Stomach (tissue), 8 donors: ENCODE measurements at regions not wholly inside any gene's neighbourhood (a gene's known extent, or its start where the extent isn't known, plus 50 kb on each side); places are given as distances from the start of the nearest gene placed in this dataset.
"Not testable (repeated sequence)": the region's sequence is repeated elsewhere in the genome, so short reads cannot be mapped to it uniquely, and the experiment has no call there.

Source experiments
- DNase-seq, 2 donors: peaks; one replicate each; pipeline versions ENCODE4 v3.0.0 to v3.0.0-alpha.2; 2013 to 2019
- H3K27ac ChIP-seq, 5 donors: fragments of 200-600 bp in 4 of 5; sonication (generic) in 4 of 5; one replicate each; pipeline ENCODE4 v1.5.1; 2013 to 2019; ENCODE audit warnings: mild to moderate bottlenecking in 1 of 5, moderate library complexity in 1 of 5
- H3K27me3 ChIP-seq, 3 donors: fragments of 200-600 bp; sonication (generic); one replicate each; pipeline ENCODE4 v1.5.1; 2017 to 2019; ENCODE audit warnings: mixed run types in 1 of 3
- H3K36me3 ChIP-seq, 4 donors: fragments of 200-600 bp; sonication (generic); 1 replicate in 3 of 4; 2 replicates in 1 of 4; pipeline ENCODE4 v1.5.1; 2016 to 2019
- H3K4me1 ChIP-seq, 4 donors: fragments of 200-600 bp; sonication (generic); one replicate each; pipeline ENCODE4 v1.5.1; 2016 to 2019
- H3K4me3 ChIP-seq, 4 donors: fragments of 200-600 bp; sonication (generic) in 3 of 4; one replicate each; pipeline ENCODE4 v1.5.1; 2016 to 2019; ENCODE audit warnings: mild to moderate bottlenecking in 1 of 4
- H3K9me3 ChIP-seq, 4 donors: fragments of 200-600 bp; sonication (generic); one replicate each; pipeline ENCODE4 v1.5.1; 2016 to 2019
- CTCF ChIP-seq, 7 experiments: fragments of 450-650 bp in 4 of 7; fragments of 200-600 bp in 3 of 7; sonication (generic) in 3 of 7; IDR thresholded peaks; one replicate each; pipeline ENCODE4 v1.5.1; 2016 to 2019; ENCODE audit warnings: antibody characterized with exemption in 7 of 7, control low read depth in 2 of 7, mild to moderate bottlenecking in 1 of 7
- EP300 ChIP-seq: sonication (generic); formaldehyde crosslinking; IDR thresholded peaks from one replicate; pipeline ENCODE4 v1.6.1; 2017; ENCODE audit warnings: antibody characterized with exemption
- POLR2A ChIP-seq, 4 donors: fragments of 450-650 bp; IDR thresholded peaks; one replicate each; pipeline ENCODE4 v1.6.1; 2016; ENCODE audit warnings: antibody characterized with exemption in 4 of 4, control low read depth in 2 of 4, mild to moderate bottlenecking in 1 of 4, moderate library complexity in 1 of 4
- POLR2AphosphoS5 ChIP-seq, 3 donors: sonication (generic); formaldehyde crosslinking; IDR thresholded peaks; one replicate each; pipeline ENCODE4 v1.6.1; 2016; ENCODE audit warnings: antibody characterized with exemption in 3 of 3
- WGBS, 5 donors: extraction: QIAGEN DNeasy Blood & Tissue Kit in 3 of 5; methylation state at CpG; one replicate each; pipeline versions ENCODE4 v1.1.5 to v1.1.7; 2013 to 2018; 5-methylcytosine and 5-hydroxymethylcytosine counted together
- intact Hi-C: fragments of 100-400 bp; cut with DNase I; formaldehyde crosslinking; loops from one replicate; pipeline ENCODE4 v1.15.1; 2023; ENCODE audit warnings: low total_unique reads
- donor health status: healthy with polysubstance abuse.
- donor health status: Bipolar disorder and iron deficiency.
- donor health status: healthy.

DNA sequence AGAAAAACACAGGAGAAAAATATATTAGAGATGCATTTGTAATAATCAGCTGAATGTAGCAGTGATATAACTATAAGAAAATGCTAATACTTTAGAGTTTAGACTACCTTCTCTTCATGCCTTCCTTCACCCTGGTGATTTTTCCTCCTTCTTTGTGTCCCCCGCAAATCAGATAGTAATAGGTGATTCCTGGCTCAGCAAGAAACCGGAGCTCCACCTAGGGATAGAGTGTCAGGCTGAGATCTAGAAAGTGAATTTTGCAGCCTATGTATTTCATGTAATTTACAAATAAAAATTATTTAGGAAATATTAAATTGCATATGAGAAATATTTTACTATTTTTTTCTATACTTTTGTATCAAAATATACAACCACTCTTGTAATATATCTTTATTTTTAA lies 109.8 kb upstream of the ST8SIA4 start:
- WGBS, 5 donors, result 46 to 63% (median 54%) methylated on average over 2 of the region's 2 CpGs
- TF ChIP-seq POLR2AphosphoS5 (IDR thresholded peaks at IDR 0.05) (no peak), EP300 (no peak), POLR2A (IDR thresholded peaks at IDR 0.05) (no peak)
- H3K4me1 ChIP-seq, result no peaks in the 10 kb centered on the region
- H3K27ac ChIP-seq, result no peak overlapping the region
- no peaks in the 10 kb centered on the region for H3K27me3 ChIP-seq
- intact Hi-C loops, result no loop called here
- no peaks in the 10 kb centered on the region for H3K9me3 ChIP-seq
- DNase-seq, result no peak
- no peaks in the 10 kb centered on the region for H3K36me3 ChIP-seq
- no peak overlapping the region for H3K4me3 ChIP-seq

DNA sequence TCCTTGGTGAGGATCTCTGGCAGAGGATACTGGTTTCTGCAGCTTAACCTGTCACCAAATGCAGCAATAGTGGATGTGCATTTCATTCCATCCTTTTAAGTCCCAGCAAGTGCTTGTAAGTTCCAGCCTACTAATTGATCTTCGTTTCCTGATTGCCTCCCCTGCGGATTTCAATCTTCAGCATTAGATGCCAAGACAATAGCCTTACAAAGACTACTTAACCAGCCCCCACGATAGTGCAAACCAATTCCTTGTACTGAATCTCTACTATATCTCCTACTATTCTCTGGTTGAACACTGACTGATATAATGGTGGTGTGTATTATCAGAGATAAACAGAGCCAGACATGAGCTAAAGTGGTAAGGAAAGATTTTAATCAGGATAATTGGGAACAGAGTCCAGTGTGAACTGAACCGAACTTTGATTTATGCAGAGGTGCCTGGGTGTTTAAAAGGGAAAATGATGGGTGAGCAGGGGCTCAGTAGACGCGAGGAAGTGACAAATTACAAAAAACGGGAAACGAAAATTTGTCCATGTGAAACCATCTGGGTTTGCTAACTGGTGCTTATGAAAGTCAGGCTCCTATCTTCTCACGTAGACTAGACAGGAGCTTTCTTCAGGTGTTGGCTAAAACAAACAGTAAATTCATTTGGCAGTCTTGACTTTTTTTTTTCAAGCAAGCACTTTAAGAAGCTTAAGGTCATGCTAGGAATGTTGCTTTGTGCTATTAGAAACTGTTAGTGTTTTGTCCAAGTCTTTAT lies 106.9 kb upstream of the ST8SIA4 start:
- 27 to 45% (median 34%) methylated on average over 9 of the region's 9 CpGs for WGBS, 5 donors
- intact Hi-C loops, result no loop called here
- no peak for DNase-seq
- no peak for TF ChIP-seq POLR2A (IDR thresholded peaks at IDR 0.05)
- TF ChIP-seq POLR2AphosphoS5 (IDR thresholded peaks at IDR 0.05), result no peak
- no peak for TF ChIP-seq EP300
- no peak for TF ChIP-seq CTCF (IDR thresholded peaks at IDR 0.05)
- H3K4me1 ChIP-seq, result no peaks in the 10 kb centered on the region
- H3K27me3 ChIP-seq, result no peaks in the 10 kb centered on the region
- H3K27ac ChIP-seq, result no peak overlapping the region
- H3K36me3 ChIP-seq, result no peaks in the 10 kb centered on the region
- no peaks in the 10 kb centered on the region for H3K9me3 ChIP-seq
- no peak overlapping the region for H3K4me3 ChIP-seq

- Histone ChIP-seq H3K4me3 (no peak overlapping the region), H3K36me3 (no peaks in the 10 kb centered on the region), H3K27me3 (no peaks in the 10 kb centered on the region), H3K4me1 (no peaks in the 10 kb centered on the region), H3K27ac (no peak overlapping the region), H3K9me3 (peaks cover 0 to 9% (median 6%) of the 10 kb centered on the region in 4 donors)
- 87 to 93% (median 89%) methylated on average over 1 of the region's 1 CpG for WGBS, 5 donors
- TF ChIP-seq EP300 (no peak), CTCF (IDR thresholded peaks at IDR 0.05) (no peak), POLR2AphosphoS5 (IDR thresholded peaks at IDR 0.05) (no peak), POLR2A (IDR thresholded peaks at IDR 0.05) (no peak)
- intact Hi-C loops, result no loop called here
- no peak for DNase-seq
These were observed 89.3 kb upstream of the ST8SIA4 start for GRCh38 chr5:100992354-100992753.

DNA sequence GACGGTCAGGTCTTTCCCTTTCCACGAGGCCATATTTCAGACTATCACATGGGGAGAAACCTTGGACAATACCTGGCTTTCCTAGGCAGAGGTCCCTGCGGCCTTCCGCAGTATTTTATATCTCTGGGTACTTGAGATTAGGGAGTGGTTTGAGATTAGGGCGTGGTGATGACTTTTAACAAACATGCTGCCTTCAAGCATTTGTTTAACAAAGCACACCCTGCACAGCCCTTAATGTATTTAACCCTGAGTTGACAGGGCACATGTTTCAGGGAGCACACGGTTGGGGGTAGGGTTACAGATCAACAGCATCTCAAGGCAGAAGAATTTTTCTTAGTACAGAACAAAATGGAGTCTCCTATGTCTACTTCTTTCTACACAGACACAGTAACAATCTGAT lies 80.5 kb upstream of the ST8SIA4 start:
- H3K27ac ChIP-seq, intact Hi-C loops, H3K36me3 ChIP-seq, H3K27me3 ChIP-seq, H3K4me1 ChIP-seq, H3K4me3 ChIP-seq, H3K9me3 ChIP-seq: not testable (repeated sequence)
- DNase-seq, result peak in 1 of 2 donors; percentile 6
- 29 to 60% (median 44%) methylated on average over 6 of the region's 6 CpGs for WGBS, 5 donors

GRCh38 chr5:100974082-100974481 lies 71.0 kb upstream of the ST8SIA4 start:
- DNase-seq, result no peak
- H3K4me3 ChIP-seq, result no peak overlapping the region
- no peaks in the 10 kb centered on the region for H3K27me3 ChIP-seq
- WGBS, 5 donors, result 21 to 53% (median 27%) methylated on average over 3 of the region's 3 CpGs
- H3K9me3 ChIP-seq, result peaks cover 0 to 3% (median 2%) of the 10 kb centered on the region in 4 donors
- intact Hi-C loops, result no loop called here
- no peaks in the 10 kb centered on the region for H3K36me3 ChIP-seq
- no peak overlapping the region for H3K27ac ChIP-seq
- no peaks in the 10 kb centered on the region for H3K4me1 ChIP-seq
- TF ChIP-seq CTCF (IDR thresholded peaks at IDR 0.05) (no peak), POLR2AphosphoS5 (IDR thresholded peaks at IDR 0.05) (no peak)
